Retina (tissue), 1 donor: ENCODE measurements at regions not wholly inside any gene's neighbourhood (a gene's known extent, or its start where the extent isn't known, plus 50 kb on each side); places are given as distances from the start of the nearest gene placed in this dataset.
"Not testable (repeated sequence)": the region's sequence is repeated elsewhere in the genome, so short reads cannot be mapped to it uniquely, and the experiment has no call there.

Experiments used
- DNase-seq: peaks from one replicate; pipeline ENCODE4 v3.0.0-alpha.2; 2016

DNA sequence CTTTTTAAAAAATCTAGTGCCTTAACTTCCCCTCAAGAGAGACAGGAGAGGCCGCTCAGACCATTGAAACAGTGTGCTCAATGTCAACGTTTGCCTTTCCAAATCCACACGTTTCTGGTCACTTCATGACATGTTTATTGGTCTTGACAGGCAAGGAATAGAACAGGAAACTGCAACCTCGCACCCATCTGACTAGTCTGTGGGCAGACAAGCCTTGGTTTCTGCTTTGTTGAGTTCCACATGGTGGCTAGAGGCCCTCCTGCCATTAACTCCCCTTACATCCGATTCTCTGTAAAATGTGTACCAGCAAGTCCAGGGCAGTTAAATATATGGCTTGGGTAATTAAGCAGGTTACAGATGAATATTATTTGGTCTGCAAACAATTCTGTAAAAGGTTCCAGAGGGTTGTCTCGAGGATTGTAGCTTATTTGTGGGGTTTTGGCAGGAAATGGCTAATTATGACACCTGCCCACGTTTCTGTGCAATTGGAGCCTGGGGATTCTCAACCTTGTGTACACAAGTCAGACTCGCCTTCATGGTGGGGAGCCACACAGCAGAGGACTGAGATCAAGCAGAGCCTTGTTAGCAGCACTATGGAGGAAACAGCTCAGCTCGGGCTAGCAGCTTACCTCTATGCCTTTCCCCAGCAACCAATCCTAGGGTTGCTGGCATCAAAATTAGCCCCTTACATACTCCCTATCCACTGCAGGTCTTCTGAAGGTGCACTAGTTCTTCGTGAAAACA lies 317.5 kb upstream of the IGF1R start:
- no peak for DNase-seq

DNA sequence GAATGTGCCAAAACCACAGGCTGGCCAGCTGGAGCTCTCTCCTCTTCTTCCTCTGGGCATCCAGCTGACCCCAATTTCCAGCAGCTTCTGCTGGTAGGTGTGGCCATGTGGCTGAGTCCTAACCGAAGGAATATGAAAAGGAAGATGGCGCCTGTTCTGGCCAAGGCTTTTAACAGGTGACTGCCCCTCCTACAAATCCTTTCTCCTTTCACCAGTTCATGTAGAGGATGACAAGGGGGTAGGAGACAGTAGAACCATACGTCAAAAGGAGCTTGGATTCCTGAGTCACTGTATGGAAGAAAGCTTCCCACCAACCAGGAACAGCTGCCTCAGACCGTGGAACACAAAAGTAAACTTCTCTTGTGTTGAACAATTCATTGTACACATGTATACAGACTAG lies 316.7 kb upstream of the IGF1R start:
- no peak for DNase-seq

DNA sequence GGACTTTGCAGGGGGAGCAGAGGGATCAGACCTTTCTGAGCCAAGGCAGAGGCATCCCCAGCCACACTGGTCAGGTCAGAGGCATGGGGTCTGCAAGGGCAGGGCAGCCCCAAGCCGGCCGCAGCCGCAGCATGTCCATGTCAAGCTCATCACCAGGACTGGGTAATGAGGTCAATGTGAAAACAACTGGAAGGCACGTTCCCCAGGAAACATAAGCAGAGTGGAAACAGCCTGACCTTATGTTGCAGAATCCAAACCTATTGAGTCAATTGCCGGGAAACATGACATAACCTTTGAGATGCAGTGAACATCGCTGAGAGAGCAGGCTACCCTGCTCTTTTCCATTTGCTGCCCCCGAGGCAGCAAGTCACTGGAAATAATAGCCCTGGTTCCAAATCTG lies 315.1 kb upstream of the IGF1R start:
- peak; percentile 62 for DNase-seq

DNA sequence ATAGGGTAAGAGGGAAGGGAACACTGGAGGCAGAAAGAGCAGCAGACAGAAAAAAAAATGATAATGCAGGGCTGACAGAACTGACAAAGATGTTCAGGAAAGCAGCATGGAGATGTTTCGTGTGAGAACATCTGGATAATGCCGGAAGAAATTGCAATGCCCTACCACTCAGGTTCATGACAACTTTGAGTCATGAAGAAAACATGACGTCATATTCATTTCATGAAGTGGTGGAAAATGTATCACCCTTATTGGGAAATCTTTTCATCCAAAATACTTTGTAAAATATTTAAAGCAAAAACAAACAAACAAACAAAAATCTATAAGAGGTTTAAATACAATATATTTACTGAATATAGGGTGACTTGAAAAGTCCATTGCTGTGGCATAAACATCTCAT lies 305.4 kb upstream of the IGF1R start:
- DNase-seq, result no peak

DNA sequence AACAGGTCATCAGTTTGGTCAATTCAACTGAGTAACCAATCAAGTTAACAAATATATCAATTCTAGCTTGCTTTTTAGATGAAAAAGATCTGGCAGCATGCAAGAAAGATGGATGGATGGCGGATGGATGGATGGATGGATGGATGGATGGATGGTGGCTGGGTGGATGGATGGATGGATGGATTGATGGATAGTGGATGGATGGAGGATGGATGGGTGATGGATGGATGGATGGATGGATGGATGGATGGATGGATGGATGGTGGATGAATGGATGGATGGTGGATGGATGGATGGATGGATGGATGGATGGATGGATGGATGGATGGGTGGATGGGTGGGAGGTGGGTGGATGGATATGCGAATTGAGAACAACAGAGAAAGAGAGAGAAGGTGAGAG lies 303.7 kb upstream of the IGF1R start:
- no peak for DNase-seq

DNA sequence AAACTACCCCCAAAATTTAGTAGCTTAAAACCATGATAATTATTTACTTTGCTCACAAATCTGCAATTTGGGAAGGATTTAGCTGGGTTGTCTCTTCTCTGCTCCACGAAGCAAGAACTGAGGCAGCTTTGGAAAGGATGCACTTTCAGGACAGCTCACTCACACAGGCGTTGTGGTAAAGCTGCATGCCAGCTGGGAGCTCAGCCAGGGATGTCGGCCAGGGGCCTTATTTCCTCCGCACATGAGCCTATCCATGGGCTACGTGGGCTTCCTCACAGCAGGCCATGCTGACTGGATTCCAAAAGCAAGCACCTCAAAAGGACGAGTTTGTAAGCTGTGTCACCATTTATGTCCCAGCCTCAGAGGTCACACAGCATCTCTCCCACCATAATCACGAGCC lies 301.3 kb upstream of the IGF1R start:
- no peak for DNase-seq

DNA sequence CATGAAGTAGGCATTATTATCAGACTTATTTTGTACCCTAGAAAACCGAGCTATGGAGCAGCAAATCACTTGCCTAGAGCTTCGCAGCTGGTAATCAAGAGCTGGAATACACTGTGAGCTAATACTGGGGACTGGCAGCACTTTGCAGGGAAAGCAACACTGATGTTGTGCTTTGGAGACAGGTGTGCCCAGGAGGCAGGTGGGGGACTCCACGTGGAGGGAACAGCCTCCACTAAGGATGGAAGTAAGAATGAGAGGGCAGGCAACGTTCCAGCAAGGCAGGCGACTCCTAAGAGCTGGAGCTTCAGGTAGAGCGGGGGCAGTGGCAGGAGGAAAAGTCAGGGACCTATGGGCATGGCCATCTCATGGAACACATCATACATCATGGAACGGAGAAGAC lies 300.5 kb upstream of the IGF1R start:
- no peak for DNase-seq

DNA sequence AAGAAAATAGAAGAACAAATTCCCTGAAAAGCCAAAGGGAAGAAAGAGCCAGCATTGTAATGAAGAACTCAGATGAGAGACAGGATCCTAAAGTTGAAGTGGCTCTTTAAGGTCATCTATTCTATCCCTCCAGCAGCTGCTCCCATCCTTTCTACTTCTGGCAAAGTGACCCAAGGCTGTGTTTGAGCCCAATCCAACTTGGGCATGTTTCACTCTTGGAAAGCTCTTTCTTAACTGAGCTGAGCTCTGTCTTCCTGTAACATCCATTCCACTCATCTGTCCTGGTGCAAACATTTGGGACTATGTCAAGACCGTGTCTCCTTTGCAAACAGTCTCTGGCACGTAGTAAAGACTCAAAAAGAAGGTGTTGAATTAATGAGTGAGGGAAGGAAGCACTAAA lies 298.1 kb upstream of the IGF1R start:
- no peak for DNase-seq

DNA sequence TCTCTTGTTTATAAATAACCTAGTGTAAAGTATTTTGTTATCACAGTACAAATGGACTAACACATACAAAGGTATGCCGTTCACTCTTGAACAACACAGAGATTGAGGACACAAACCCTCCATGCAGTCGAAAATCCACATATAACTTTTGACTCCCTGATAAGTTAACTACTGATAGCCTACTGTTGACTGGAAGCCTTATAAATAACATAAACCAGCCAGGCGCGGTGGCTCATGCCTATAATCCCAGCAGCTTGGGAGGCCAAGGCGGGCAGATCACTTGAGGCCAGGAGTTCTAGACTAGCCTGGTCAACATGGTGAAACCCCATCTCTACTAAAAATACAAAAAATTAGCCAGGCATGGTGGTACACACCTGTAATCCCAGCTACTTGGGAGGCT lies 290.1 kb upstream of the IGF1R start:
- DNase-seq, result not testable (repeated sequence)

DNA sequence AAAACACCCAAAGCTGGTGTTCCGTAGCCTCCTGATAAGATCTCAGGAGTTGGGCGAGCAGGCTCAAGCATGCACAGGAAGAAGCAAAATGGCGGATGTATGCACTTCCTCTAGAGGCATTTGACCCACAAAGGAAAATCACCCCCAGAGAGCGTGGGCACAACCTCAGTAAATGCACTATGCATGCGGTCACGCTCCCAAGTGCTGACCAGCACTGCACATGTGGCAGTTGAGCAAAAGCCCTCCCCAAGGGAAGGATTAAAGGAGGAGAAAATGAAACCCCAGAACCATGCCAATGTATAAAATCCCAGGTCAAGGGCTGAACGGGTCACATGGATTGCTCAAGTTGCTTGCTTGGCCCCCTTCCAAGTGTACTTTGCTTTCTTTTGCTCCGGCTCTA lies 289.4 kb upstream of the IGF1R start:
- DNase-seq, result no peak

DNA sequence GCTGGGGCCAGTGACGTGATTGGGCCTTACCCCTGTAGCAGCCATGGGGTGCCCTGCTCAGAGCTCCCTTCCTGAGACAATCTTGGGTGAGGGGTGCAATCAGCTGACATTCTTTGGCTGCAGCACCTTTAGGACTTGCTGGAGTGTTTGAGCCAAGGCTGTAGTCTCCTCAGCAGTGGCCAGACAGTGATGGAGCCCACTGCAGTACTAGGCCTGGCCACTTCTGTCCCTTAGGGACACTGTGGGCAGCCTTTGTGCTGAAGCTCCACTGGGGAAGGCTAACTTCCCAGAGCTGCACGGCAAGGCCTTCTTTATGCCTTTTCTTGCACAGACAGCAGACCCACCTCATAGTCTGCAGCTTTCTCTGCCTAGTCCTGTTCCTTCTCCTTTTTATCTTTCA lies 284.9 kb upstream of the IGF1R start:
- DNase-seq, result no peak

DNA sequence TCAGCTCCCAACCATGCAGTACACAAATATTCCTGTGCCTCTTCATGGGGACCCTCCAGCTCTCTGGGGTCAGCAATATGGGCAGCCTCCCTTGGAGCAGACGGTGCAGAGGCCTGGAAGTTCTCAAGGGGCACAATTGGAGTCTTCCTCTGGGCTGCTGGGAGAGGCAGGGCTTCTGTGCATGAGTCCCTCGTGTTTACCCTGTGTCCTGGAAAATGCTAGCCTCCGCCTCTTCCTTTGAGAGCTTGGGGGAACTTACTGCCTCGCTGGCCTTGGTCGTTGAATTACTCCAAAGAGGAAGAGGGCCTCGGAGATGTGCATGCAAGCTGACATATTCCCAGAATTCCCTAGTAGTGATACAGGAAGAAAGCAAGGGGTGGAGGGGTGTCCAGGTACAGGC lies 284.4 kb upstream of the IGF1R start:
- no peak for DNase-seq

DNA sequence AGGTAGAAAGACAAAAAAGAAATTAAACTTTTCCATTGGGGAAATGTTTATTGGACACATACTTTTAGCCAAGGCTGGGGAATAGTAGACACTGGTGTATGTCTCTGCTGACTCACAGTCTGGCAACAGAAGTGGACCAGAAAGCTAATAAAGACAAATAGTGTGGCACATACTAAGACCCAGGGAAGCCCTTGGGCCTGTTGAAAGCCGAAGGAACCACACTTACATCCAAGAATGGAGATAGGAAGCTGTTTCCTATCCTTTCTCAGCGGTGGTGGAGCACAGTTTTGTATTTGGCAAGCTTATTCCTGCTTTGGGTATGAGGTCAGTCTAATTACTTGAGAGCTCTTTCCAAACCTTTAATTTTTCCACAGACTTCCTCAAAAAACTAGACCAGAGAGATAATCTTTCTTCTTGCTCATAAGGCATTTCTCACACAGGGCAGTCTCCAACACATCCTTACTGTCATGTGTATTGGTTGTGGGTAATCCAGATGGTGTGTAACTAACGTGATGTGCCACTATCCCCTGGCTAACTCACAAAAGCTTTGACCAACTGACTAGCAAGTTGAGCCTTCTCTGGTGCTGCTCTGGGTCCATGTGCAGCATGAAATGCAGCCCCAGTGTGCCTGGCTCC lies 279.1 kb upstream of the IGF1R start:
- DNase-seq, result no peak

DNA sequence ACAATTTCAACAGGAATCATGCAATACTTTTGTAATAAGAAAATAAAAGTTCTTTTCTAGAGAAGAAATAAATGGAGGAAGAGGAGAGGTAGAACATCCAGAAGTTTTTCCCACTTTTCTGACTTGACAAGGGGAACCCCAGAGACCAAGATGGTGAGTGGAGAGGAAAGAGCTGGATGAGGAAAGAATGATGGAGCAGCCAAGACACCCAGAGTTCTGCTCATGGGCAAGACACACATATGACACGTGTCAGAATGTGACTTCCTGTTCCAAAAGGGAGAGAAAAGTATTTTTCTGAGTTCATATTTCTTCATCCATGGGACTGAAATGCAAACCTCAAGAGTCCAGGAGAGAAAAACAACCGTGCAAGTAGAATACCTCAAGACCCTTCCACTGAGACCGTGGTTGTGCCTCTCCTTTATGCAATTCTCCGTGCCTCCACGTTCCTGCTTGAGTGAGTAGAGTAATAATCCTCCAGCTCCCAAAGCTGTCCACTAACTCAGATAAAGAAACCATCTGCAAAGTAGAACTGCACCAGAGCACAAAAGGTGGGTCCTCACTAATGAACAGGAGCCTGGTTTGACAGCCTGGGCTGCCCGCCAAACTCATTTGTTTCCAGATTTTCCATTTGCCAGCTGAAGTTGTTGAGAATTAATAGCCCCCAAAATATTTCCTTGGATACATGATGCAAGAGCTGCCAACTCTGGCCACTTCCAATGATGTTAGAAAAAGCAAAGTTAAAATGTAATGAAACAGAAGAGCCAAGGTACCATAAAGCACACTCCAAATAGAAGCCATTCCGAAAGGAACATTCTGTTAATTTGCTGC lies 272.6 kb upstream of the IGF1R start:
- no peak for DNase-seq

DNA sequence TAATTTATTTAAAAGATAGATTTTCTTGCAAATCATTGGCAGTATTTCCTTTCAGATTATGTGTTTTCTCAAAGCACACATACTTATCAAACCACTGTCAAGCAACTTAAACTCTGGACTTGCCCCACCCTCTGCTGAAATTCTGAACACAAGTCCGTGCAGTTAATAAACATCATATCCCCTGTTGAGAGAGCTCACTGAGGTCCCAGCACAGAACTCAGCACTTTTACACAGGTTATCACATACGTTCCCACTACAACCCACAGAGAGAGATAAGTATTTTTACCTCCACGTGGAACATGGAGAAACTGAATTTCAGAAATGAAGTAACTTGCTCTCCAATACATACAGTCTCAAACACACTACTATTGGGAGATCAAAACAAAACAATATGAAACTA lies 267.6 kb upstream of the IGF1R start:
- DNase-seq, result no peak

DNA sequence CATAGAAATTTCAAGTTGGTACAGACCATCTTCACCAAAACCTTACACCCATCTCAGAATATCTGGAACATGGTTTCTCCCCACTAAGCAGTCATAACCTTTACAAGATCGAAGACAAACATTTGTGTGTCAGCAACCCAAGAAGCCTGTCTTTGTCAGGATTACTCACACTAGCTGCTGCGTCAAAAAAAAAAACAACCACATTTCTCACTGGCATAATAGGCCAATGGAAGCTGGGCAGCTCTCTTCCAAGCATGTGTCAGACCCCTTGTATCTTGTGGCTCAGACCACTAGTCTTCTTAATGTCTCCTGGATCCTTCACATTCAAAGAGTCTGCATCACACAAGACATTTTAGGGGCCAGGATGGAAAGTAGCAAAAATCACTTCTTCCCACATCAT lies 266.9 kb upstream of the IGF1R start:
- no peak for DNase-seq

DNA sequence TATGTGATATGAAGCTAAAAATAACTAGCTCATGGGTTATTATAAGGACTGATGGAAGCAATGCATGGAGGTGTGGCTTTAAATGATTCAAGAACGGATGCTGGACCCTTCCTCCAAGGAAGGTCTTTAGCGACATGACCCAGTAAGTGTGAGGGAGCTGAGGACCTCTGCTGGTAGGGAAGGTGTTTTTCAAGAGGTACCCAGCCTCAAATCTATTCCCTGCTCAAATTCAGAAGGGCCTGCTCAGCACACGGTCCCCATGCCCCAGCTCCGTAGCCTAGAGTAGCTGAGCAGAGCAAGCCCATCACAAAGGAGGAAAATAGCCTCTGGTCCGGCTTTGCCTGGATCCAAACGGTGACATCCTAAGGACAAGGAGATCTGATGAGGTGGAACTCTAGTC lies 266.2 kb upstream of the IGF1R start:
- no peak for DNase-seq

DNA sequence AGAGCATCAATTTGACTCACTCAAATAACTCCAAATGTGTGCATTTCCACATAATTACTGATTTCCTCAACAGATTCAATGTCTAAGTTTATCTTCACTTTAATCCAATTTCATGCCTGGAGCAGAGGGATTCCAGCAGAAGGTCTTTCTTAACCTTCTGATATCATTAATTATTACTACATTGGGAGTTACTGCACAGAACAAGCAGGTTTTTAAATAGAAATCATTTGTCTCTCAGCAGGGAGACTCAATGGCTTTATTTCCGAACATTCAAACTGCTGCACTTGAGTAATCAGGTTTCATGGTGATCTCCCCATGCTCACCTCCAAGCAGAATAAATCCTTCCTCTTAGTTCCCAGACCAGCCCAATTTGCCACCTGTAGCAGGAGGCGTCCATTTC lies 264.8 kb upstream of the IGF1R start:
- DNase-seq, result no peak

DNA sequence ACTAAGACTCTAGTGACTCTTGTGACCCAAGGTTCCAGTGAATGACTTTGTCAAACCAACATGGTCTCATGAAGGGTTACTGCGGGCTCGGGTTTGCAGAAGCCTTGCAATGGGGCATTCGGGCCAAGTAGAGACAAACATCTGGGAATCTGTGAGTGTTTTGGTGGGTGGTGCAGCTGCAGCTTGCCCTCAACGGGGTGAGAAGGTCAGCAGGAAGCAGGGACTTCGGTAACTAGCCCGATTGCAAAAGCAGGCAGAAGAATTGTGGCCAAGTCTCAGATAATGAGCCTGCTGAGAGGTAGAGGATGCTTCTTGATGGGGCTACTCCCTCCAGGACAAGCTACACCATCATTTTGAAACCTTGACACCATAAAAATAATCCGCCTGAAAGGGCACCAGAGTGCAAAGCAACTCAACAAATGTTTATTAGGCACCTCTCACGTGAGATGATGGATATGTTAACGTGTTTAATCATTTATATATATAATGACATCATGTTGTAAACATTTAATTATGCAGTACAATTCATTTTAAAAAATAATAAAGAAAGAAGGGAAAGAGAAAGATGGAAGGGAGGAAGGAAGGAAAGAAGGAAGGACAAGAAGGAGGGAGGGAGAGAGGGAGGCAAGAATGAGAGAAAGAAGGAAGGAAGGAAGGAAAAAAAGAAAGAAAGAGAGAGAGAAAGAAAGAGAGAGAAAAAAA lies 263.9 kb upstream of the IGF1R start:
- no peak for DNase-seq

DNA sequence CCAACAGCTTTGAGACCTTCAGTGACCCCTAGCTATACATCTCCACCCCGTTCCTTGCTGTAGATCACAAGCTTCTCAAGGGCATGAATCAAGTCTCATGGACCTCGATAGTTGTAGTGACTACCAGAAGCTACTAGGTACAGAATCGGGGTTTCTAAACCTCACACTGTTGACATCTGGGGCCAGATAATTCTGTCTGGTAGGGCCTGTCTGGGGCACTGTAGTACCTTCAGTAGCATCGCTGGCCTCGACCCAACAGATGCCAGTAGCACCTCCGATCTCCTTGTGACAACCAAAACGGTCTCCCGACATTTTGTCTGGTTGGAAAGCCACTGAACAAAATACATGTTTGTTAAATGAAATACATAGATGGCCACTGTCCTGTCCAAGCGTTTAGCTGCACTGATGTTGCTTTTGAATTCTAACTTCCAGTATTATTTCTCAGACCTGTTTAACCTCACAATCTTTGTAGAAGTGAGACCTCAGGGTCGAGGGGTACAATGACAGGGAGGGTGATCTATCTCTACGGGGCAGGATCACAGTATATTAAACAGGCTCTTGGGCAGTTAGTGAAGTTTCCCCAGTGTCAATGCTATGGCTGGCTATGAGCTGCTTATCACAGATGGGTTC lies 262.5 kb upstream of the IGF1R start:
- no peak for DNase-seq

DNA sequence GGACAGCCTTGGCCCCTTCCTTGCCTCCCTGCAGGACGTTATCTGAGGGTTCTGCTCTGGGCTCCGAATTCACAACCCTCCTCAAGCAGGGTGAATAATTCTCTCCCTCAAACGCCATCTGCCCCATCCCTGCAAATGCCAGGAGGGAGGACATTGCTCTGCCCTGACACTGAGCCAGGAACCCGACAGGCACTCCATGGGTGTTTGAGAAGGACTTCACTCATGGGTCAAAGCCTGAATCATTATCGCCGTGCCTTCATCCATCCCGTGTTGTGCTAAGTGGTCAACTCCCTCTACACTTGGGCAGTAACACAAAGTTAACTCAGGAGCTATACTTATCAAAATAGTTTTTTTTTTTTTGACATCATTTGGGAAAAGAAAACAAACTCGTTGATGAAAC lies 261.8 kb upstream of the IGF1R start:
- DNase-seq, result no peak

DNA sequence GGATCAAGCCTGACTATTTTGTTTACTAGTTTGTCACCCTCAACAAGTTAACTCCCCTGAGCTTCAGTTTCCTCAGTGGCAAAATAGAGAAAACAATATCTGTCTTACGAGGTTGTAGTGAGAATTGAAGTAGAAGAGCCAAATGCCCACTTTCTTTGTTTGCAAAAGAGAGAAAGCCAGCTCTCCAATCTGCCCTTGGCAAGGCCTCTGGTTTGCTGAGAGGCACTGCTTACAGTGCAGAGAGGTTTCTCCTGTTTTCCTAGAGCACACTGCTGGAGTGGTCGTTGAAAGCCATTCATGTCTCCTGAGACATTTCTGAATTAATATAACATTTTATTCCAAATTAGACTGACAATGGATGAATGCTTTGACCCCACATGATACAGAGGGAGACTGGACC lies 260.5 kb upstream of the IGF1R start:
- DNase-seq, result no peak

DNA sequence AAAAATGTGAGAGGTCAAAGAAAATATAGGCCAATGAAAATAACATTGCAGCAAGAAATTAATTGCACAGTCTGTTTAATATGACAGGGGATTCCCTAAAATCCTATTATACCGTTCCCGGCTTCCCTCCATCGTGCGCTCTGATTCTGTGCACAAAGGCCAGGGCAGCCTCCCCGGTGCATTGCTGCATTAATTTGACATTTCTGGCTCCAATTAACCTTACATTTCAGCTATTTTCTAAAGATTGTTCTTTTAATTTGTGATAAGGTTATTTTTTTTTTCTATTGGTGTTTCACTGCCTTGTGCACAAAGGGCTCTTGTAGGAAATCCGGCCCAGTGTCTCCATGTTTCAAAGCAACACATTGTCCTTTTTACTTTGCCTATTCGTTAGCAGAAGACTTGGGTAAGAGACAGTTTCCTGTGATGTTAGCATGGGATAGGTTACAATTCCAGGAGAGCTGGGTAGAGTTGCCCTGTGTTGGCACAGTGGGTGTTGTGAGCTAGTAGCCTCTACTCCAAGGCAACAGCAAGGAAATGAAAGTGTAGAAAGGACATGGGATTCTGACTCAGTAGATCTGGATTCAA lies 257.3 kb upstream of the IGF1R start:
- no peak for DNase-seq
